ENCODE measurements at regions not wholly inside any gene's neighbourhood (a gene's known extent, or its start where the extent isn't known, plus 50 kb on each side); places are given as distances from the start of the nearest gene placed in this dataset.
"Not testable (repeated sequence)": the region's sequence is repeated elsewhere in the genome, so short reads cannot be mapped to it uniquely, and the experiment has no call there.

DNA sequence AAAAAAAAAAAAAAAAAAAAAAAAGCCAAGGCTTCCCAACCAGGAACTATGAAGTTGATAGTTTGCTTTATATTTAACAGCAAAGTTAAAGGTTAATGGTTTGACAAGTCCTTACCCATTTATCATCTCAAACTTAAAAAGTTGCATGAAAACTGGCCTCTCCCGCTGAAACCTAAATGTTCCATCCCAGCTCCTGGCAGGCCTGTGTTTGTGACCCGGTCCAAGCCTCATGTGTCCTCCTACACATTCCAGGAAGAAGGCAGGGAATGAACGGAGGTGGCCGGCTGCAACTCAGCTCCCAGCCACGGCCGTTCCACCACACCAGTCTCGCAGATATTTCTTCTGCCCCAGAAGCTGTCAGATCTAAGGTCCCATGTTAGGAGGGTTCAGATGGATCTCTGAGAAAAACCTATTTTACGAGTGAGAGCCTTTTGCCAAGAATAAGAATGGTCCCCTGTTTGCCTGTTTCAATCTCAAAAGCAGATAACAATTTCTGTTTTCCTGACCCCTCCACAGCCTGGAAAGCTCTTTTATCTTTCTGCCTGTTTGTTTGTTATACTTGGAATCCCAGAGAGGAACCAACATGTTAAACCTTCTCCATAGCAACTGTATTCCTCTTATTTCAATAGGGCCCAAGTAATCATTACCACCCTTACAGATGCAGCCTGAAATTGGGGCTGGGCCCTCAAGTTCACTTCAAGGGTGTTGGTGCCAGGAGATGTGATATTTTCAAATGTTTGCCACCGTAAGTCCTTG, 56.5 kb downstream of the KCTD12 start:
- DNase-seq, result no peak

GRCh38 chr13:76828316-76828741, 57.9 kb downstream of the KCTD12 start:
- no peak for DNase-seq

- no peak for DNase-seq
Measured at GRCh38 chr13:76826527-76826926, 59.7 kb downstream of the KCTD12 start.

- no peak for DNase-seq
Measured at GRCh38 chr13:76825430-76825829, 60.8 kb downstream of the KCTD12 start.

- DNase-seq, result no peak
Measured at GRCh38 chr13:76823969-76824368, 62.2 kb downstream of the KCTD12 start.

GRCh38 chr13:76822698-76823267, 63.4 kb downstream of the KCTD12 start:
- DNase-seq, result no peak

- not testable (repeated sequence) for DNase-seq
Measured at GRCh38 chr13:76821222-76821621, 65.0 kb downstream of the KCTD12 start.

- DNase-seq, result no peak
Measured at GRCh38 chr13:76820759-76821158, 65.4 kb downstream of the KCTD12 start.

- no peak for DNase-seq
Measured at GRCh38 chr13:76816394-76816793, 69.8 kb downstream of the KCTD12 start.

- no peak for DNase-seq
Measured at GRCh38 chr13:76815344-76815743, 70.9 kb downstream of the KCTD12 start.

GRCh38 chr13:76813891-76814290, 72.3 kb downstream of the KCTD12 start:
- DNase-seq, result no peak

DNA sequence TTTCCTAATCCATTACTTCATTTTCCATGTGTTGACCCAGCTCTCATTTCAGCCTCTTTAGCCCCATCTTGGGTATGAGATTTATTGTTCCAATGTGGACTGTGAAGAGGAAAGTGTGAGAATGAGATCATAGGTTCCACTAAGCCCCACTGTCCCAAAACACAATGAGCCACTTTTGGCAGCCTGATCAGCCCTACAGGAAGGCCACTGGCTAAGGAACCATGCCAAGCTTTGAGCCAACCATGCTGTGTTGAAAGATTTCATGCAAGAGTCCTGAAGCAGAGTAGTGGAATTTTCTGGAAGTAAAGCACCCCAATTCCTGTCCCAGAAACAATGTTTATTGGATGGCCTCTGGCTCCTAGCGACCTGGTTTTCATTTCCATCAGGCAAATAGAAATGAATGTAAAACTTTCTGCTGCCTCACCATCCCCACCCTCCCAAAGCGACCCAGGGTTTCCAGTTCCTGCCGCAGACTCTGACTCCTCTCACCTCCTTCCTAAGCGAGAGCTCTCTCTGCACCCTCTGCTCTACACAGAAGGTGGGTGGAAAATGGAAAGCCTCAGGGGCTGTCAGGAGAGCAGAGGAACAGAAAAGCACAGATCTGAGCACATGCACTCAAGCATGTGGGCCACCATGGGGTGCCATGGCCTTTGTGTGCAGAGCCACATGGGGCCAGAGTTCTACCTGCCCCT, 73.1 kb downstream of the KCTD12 start:
- no peak for DNase-seq

GRCh38 chr13:76812206-76812897, 73.9 kb downstream of the KCTD12 start:
- no peak for DNase-seq

- DNase-seq, result no peak
Measured at GRCh38 chr13:76809389-76809788, 76.8 kb downstream of the KCTD12 start.

- no peak for DNase-seq
Measured at GRCh38 chr13:76808927-76809326, 77.3 kb downstream of the KCTD12 start.

GRCh38 chr13:76804801-76805200, 81.4 kb downstream of the KCTD12 start:
- DNase-seq, result no peak

GRCh38 chr13:76803831-76804230, 82.4 kb downstream of the KCTD12 start:
- DNase-seq, result no peak

DNA sequence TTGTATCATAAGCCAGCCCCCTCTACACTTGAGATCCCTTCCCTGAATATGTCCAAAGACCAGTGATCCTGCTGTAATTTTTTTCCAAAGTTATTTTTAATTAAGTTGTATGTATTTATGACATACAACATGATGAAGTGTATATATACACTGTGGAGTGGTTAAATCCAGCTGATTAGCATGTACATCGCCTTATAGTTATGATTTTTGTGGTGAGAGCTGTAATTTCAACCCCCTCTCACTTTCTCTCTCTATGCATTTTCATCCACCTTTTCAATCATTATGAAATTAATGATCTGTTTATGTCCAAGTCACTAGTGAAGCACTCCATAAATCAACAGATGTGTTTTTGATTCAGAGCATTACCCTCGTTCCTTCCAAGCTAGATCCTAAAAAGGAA, 85.3 kb downstream of the KCTD12 start:
- no peak for DNase-seq

DNA sequence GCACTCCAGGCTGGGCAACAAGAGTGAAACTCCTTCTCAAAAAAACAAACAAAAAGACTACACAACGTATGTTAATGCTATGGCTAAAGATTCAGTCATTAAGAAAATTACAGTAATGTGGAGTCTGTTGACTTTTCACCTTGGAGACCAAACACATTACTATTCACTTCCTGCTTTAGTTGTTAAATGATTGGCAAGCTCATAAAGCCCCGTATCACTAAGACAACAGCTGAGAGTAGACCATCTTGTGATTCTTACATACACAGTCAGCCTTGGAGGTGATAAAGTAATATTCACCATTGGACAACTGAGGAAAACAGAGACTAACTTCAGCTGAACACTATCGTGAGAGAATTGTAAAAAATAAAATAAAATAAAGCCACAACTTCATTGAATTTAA, 86.5 kb downstream of the KCTD12 start:
- DNase-seq, result no peak

- no peak for DNase-seq
Measured at GRCh38 chr13:76798037-76798436, 88.2 kb downstream of the KCTD12 start.

GRCh38 chr13:76797361-76797760, 88.8 kb downstream of the KCTD12 start:
- no peak for DNase-seq

DNA sequence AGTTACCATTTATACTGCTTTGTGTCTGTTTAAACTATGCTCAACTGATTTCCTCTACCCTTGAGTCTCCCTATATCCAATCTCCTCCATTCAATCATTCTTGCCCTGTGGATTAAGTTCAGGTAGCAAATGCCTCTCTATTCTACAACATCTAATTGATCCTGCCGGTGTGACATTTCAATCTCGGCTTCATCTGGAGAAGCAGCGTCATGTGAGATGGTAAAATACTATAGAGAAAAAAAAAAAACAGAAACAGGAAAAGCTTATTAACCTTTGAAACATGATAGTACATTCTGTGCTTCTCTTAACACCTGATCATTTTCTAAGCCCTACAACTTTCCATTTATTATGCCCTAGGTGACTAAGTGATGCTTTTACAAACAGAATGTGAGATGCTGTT, 89.4 kb downstream of the KCTD12 start:
- DNase-seq, result no peak

Measured in DMS79 (cell line).